ENCODE measurements at regions not wholly inside any gene's neighbourhood (a gene's known extent, or its start where the extent isn't known, plus 50 kb on each side); places are given as distances from the start of the nearest gene placed in this dataset.

GRCh38 chr17:13085578-13085977 lies 67.8 kb upstream of the ELAC2 start (continued):
- no peak for TF ChIP-seq CTCF (conservative IDR thresholded peaks at IDR 0.05; ENCODE audit: low read depth in 2 of 2)
- TF ChIP-seq, protein P1, sequence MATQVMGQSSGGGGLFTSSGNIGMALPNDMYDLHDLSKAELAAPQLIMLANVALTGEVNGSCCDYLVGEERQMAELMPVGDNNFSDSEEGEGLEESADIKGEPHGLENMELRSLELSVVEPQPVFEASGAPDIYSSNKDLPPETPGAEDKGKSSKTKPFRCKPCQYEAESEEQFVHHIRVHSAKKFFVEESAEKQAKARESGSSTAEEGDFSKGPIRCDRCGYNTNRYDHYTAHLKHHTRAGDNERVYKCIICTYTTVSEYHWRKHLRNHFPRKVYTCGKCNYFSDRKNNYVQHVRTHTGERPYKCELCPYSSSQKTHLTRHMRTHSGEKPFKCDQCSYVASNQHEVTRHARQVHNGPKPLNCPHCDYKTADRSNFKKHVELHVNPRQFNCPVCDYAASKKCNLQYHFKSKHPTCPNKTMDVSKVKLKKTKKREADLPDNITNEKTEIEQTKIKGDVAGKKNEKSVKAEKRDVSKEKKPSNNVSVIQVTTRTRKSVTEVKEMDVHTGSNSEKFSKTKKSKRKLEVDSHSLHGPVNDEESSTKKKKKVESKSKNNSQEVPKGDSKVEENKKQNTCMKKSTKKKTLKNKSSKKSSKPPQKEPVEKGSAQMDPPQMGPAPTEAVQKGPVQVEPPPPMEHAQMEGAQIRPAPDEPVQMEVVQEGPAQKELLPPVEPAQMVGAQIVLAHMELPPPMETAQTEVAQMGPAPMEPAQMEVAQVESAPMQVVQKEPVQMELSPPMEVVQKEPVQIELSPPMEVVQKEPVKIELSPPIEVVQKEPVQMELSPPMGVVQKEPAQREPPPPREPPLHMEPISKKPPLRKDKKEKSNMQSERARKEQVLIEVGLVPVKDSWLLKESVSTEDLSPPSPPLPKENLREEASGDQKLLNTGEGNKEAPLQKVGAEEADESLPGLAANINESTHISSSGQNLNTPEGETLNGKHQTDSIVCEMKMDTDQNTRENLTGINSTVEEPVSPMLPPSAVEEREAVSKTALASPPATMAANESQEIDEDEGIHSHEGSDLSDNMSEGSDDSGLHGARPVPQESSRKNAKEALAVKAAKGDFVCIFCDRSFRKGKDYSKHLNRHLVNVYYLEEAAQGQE (IDR thresholded peaks at IDR 0.05; ENCODE audit: unreplicated experiment), result no peak

DNA sequence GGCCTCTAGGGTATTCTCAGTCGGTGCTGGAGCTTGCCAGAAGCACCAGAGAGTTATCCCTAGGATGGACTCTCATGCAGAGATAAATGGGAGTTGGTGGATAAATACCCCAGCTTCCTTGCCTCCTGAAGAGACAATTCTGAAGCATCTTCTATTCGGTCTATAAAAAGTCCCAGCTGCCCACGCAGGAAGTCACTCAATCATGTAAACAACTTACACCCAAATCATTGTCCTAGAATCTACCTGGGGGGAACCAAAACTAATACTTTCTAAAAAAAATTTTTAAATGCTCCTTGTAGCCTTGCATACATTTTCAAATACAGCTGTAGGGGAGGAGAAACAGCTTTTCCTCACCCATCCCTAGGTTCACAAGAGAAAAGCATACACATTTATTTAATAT lies 66.6 kb upstream of the ELAC2 start:
- Histone ChIP-seq H3K4me2 (no peak overlapping the region), H3K27ac (ENCODE audit: low read depth) (no peak overlapping the region), H3K4me1 (ENCODE audit: insufficient read depth) (no peaks in the 10 kb centered on the region), H3K9me2 (ENCODE audit: insufficient read depth) (no peaks in the 10 kb centered on the region), H4K20me1 (replicated peaks; ENCODE audit: insufficient read depth) (no peaks in the 10 kb centered on the region), H3K79me2 (replicated peaks; ENCODE audit: insufficient read depth) (no peaks in the 10 kb centered on the region), H3K36me3 (ENCODE audit: insufficient read depth) (no peaks in the 10 kb centered on the region), H3F3A (replicated peaks; ENCODE audit: low read depth) (no peaks in the 10 kb centered on the region), H3K4me3 (no peak overlapping the region), H2AFZ (no peak overlapping the region), H3K27me3 (ENCODE audit: insufficient read depth) (no peaks in the 10 kb centered on the region)
- peaks cover 3% of the 10 kb centered on the region; the same call in 2 of the 3 replicates for H3K9me3 Mint-ChIP-seq
- ATAC-seq (no peak), DNase-seq (ENCODE audit: low spot score) (no peak)
- no peaks in the 10 kb centered on the region for H3K27me3 Mint-ChIP-seq (ENCODE audit: insufficient read depth, low read depth, poor library complexity)
- 0 out of 3 replicates have a peak, but pooled peaks cover 3% of the 10 kb centered on the region for H3K4me1 Mint-ChIP-seq
- no peaks in the 10 kb centered on the region for H3K36me3 Mint-ChIP-seq (ENCODE audit: low read depth)
- no peak overlapping the region for H3K27ac Mint-ChIP-seq
- no peak overlapping the region for H3K4me3 Mint-ChIP-seq
- TF ChIP-seq JUNB (IDR thresholded peaks at IDR 0.05; ENCODE audit: unreplicated experiment) (no peak), NANOG (IDR thresholded peaks at IDR 0.05; ENCODE audit: borderline replicate concordance) (no peak), POLR2AphosphoS5 (IDR thresholded peaks at IDR 0.05; ENCODE audit: low read depth) (no peak), STAT1 (IDR thresholded peaks at IDR 0.05; ENCODE audit: unreplicated experiment) (no peak), ZNF114 (CRISPR knock-in tag; IDR thresholded peaks at IDR 0.05) (no peak), ZNF331 (CRISPR knock-in tag; IDR thresholded peaks at IDR 0.05; ENCODE audit: low read depth) (no peak)
- TF ChIP-seq, protein P2, sequence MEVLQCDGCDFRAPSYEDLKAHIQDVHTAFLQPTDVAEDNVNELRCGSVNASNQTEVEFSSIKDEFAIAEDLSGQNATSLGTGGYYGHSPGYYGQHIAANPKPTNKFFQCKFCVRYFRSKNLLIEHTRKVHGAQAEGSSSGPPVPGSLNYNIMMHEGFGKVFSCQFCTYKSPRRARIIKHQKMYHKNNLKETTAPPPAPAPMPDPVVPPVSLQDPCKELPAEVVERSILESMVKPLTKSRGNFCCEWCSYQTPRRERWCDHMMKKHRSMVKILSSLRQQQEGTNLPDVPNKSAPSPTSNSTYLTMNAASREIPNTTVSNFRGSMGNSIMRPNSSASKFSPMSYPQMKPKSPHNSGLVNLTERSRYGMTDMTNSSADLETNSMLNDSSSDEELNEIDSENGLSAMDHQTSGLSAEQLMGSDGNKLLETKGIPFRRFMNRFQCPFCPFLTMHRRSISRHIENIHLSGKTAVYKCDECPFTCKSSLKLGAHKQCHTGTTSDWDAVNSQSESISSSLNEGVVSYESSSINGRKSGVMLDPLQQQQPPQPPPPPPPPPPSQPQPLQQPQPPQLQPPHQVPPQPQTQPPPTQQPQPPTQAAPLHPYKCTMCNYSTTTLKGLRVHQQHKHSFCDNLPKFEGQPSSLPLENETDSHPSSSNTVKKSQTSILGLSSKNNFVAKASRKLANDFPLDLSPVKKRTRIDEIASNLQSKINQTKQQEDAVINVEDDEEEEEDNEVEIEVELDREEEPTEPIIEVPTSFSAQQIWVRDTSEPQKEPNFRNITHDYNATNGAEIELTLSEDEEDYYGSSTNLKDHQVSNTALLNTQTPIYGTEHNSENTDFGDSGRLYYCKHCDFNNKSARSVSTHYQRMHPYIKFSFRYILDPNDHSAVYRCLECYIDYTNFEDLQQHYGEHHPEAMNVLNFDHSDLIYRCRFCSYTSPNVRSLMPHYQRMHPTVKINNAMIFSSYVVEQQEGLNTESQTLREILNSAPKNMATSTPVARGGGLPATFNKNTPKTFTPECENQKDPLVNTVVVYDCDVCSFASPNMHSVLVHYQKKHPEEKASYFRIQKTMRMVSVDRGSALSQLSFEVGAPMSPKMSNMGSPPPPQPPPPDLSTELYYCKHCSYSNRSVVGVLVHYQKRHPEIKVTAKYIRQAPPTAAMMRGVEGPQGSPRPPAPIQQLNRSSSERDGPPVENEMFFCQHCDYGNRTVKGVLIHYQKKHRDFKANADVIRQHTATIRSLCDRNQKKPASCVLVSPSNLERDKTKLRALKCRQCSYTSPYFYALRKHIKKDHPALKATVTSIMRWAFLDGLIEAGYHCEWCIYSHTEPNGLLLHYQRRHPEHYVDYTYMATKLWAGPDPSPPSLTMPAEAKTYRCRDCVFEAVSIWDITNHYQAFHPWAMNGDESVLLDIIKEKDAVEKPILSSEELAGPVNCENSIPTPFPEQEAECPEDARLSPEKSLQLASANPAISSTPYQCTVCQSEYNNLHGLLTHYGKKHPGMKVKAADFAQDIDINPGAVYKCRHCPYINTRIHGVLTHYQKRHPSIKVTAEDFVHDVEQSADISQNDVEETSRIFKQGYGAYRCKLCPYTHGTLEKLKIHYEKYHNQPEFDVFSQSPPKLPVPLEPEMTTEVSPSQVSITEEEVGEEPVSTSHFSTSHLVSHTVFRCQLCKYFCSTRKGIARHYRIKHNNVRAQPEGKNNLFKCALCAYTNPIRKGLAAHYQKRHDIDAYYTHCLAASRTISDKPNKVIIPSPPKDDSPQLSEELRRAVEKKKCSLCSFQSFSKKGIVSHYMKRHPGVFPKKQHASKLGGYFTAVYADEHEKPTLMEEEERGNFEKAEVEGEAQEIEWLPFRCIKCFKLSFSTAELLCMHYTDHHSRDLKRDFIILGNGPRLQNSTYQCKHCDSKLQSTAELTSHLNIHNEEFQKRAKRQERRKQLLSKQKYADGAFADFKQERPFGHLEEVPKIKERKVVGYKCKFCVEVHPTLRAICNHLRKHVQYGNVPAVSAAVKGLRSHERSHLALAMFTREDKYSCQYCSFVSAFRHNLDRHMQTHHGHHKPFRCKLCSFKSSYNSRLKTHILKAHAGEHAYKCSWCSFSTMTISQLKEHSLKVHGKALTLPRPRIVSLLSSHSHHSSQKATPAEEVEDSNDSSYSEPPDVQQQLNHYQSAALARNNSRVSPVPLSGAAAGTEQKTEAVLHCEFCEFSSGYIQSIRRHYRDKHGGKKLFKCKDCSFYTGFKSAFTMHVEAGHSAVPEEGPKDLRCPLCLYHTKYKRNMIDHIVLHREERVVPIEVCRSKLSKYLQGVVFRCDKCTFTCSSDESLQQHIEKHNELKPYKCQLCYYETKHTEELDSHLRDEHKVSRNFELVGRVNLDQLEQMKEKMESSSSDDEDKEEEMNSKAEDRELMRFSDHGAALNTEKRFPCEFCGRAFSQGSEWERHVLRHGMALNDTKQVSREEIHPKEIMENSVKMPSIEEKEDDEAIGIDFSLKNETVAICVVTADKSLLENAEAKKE (CRISPR knock-in tag; IDR thresholded peaks at IDR 0.05), result no peak
- TF ChIP-seq, protein P1 (IDR thresholded peaks at IDR 0.05; ENCODE audit: unreplicated experiment), result no peak
